ENCODE measurements at regions not wholly inside any gene's neighbourhood (a gene's known extent, or its start where the extent isn't known, plus 50 kb on each side); places are given as distances from the start of the nearest gene placed in this dataset.

DNA sequence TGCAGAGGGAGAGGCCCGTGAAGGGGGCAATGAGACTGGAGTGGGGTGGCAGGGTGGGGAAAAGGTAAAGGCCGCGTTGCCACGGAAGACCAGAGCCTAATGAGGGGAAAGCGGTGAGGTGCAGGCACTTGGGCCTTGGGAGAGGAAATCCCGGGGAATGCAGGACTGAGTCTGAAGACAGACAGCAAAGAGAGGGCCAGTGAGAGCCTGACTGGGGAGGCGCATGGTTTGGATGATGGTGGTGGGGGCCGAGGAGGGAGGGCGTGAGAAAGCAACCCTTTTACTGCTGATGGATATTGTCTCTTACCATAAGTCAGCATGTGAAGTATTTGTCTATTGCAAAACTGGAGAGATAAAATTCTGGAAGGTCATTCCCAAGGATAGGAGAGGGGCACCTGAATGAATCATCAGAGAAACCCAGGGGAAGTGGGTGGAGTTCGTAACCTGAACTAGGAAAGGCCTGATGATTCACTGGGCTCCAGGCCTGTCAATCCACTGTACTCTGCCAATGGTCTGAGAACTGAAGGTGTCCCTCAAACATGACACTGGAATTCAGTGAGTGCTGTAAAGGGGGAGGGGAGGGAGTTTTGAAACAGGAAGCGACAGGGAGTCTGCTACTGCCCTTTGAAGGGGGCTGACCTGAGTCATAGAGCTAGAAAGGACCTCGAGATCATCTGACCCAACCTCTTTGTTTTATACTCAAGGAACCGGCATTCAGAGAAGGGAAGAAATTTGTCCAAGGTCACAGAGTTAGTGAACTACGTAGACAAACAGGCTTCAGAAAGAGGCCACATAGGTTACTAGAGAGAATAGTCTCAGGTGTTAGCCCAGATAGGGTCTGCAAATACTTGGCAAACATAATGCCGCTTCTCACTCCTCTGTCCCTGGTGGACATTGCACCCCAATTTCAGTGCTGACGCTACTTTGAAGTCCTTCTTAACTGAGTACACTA is 52.2 kb downstream of the NALF2 start:
- intact Hi-C loops (cut with micrococcal nuclease) = no loop called here
- DNase-seq = peak in 1 of 3 donors; percentile 4
- WGBS (ENCODE audit: insufficient coverage) = 70% methylated on average over 5 of the region's 16 CpGs
- H3K9me3 ChIP-seq (replicated peaks in 1 of 2; ENCODE audit: control insufficient read depth in 1 of 2, insufficient read depth in 1 of 2, low read length in 2 of 2) = no peaks in the 10 kb centered on the region
- H2AFZ ChIP-seq (ENCODE audit: insufficient read depth, low read depth, low read length, poor library complexity, severe bottlenecking) = no peak overlapping the region
- Mint-ChIP-seq H3K9me3 (peaks cover 0 to 3% (median 0%) of the 10 kb centered on the region in 7 donors), H3K4me3 (no peak overlapping the region), H3K4me1 (peaks cover 2% of the 10 kb centered on the region), H3K36me3 (no peaks in the 10 kb centered on the region), H3K27ac (peak overlapping the region in 2 of 7 donors; percentile 5 to 31), H3K27me3 (ENCODE audit: low read depth in 3 of 3) (peaks cover 0 to 4% (median 0%) of the 10 kb centered on the region in 3 donors)
- no peaks in the 10 kb centered on the region for H3K4me1 ChIP-seq (ENCODE audit: control insufficient read depth in 1 of 2, insufficient read depth in 2 of 2, low read length in 2 of 2)
- H4K20me1 ChIP-seq (ENCODE audit: insufficient read depth, low read length) = no peaks in the 10 kb centered on the region
- no peaks in the 10 kb centered on the region for H3K36me3 ChIP-seq (replicated peaks in 1 of 2; ENCODE audit: control insufficient read depth in 1 of 2, insufficient read depth in 2 of 2, low read length in 2 of 2)
- no peaks in the 10 kb centered on the region for H3K79me2 ChIP-seq (ENCODE audit: insufficient read depth, low read length)
- no peak for TF ChIP-seq CTCF (IDR thresholded peaks at IDR 0.05)
- no peaks in the 10 kb centered on the region for H3K27me3 ChIP-seq (ENCODE audit: control insufficient read depth in 2 of 2, insufficient read depth in 2 of 2, low read length in 2 of 2)
- H3K9ac ChIP-seq (ENCODE audit: insufficient read depth, low read length, poor library complexity, severe bottlenecking) = no peak overlapping the region
- H3K4me3 ChIP-seq (replicated peaks in 1 of 3; ENCODE audit: low read depth in 2 of 3, low read length in 3 of 3) = no peak overlapping the region
- H3K27ac ChIP-seq (ENCODE audit: low read depth in 1 of 2, low read length in 2 of 2) = no peak overlapping the region
- H3K4me2 ChIP-seq (replicated peaks; ENCODE audit: extremely low read depth, low read length, poor library complexity, severe bottlenecking) = no peak overlapping the region

- Histone ChIP-seq H3K9me3 (replicated peaks in 1 of 2; ENCODE audit: control insufficient read depth in 1 of 2, insufficient read depth in 1 of 2, low read length in 2 of 2) (no peaks in the 10 kb centered on the region), H4K20me1 (ENCODE audit: insufficient read depth, low read length) (no peaks in the 10 kb centered on the region), H2AFZ (ENCODE audit: insufficient read depth, low read depth, low read length, poor library complexity, severe bottlenecking) (no peak overlapping the region), H3K4me2 (replicated peaks; ENCODE audit: extremely low read depth, low read length, poor library complexity, severe bottlenecking) (no peak overlapping the region), H3K27me3 (ENCODE audit: control insufficient read depth in 2 of 2, insufficient read depth in 2 of 2, low read length in 2 of 2) (peaks cover 0 to 2% of the 10 kb centered on the region in 2 donors), H3K4me1 (ENCODE audit: control insufficient read depth in 1 of 2, insufficient read depth in 2 of 2, low read length in 2 of 2) (no peaks in the 10 kb centered on the region), H3K27ac (ENCODE audit: low read depth in 1 of 2, low read length in 2 of 2) (no peak overlapping the region), H3K79me2 (ENCODE audit: insufficient read depth, low read length) (no peaks in the 10 kb centered on the region), H3K9ac (ENCODE audit: insufficient read depth, low read length, poor library complexity, severe bottlenecking) (no peak overlapping the region), H3K4me3 (replicated peaks in 1 of 3; ENCODE audit: low read depth in 2 of 3, low read length in 3 of 3) (no peak overlapping the region), H3K36me3 (replicated peaks in 1 of 2; ENCODE audit: control insufficient read depth in 1 of 2, insufficient read depth in 2 of 2, low read length in 2 of 2) (no peaks in the 10 kb centered on the region)
- Mint-ChIP-seq H3K4me3 (no peak overlapping the region), H3K9me3 (peaks cover 0 to 3% (median 0%) of the 10 kb centered on the region in 7 donors), H3K4me1 (no peaks in the 10 kb centered on the region), H3K27ac (no peak overlapping the region), H3K27me3 (ENCODE audit: low read depth in 3 of 3) (peaks cover 0 to 4% (median 0%) of the 10 kb centered on the region in 3 donors), H3K36me3 (no peaks in the 10 kb centered on the region)
- WGBS (ENCODE audit: insufficient coverage) = no CpG with 5 or more reads among the region's 1 CpG
- DNase-seq = no peak
- intact Hi-C loops (cut with micrococcal nuclease) = no loop called here
- no peak for TF ChIP-seq CTCF (IDR thresholded peaks at IDR 0.05)
These were observed 52.9 kb upstream of the EDA start for GRCh38 chrX:69562904-69563578.
